Endodermal cell (in vitro differentiated cells): ENCODE measurements at regions not wholly inside any gene's neighbourhood (a gene's known extent, or its start where the extent isn't known, plus 50 kb on each side); places are given as distances from the start of the nearest gene placed in this dataset.
"Not testable (repeated sequence)": the region's sequence is repeated elsewhere in the genome, so short reads cannot be mapped to it uniquely, and the experiment has no call there.

ENCODE experiments used
- DNase-seq: peaks from one replicate; pipeline ENCODE4 v3.0.0-alpha.2; 2017
- H3K27ac ChIP-seq: 2 replicates; pipeline ENCODE4 v1.5.1; 2013; ENCODE audit warnings: mild to moderate bottlenecking, low read depth, low read length, moderate library complexity
- H3K27me3 ChIP-seq: 2 replicates; pipeline ENCODE4 v1.6.1; 2013; ENCODE audit warnings: mild to moderate bottlenecking, low read length, moderate library complexity; ENCODE audit not compliant: insufficient read depth, control insufficient read depth, poor library complexity, severe bottlenecking
- H3K36me3 ChIP-seq: 2 replicates; pipeline ENCODE4 v1.7.0; 2013; ENCODE audit warnings: mild to moderate bottlenecking, low read length, moderate library complexity; ENCODE audit not compliant: control insufficient read depth, insufficient read depth
- H3K4me1 ChIP-seq: one replicate; pipeline ENCODE4 v1.7.0; 2013; ENCODE audit warnings: low read length; ENCODE audit not compliant: control insufficient read depth, insufficient read depth
- H3K4me3 ChIP-seq: 2 replicates; pipeline ENCODE4 v1.5.1; 2013; ENCODE audit warnings: mild to moderate bottlenecking, low read length, moderate library complexity
- H3K9ac ChIP-seq: 2 replicates; pipeline ENCODE4 v1.6.1; 2013; ENCODE audit warnings: mild to moderate bottlenecking, low read length, moderate library complexity; ENCODE audit not compliant: poor library complexity, severe bottlenecking; ENCODE audit errors: extremely low read depth
- H3K9me3 ChIP-seq: 2 replicates; pipeline ENCODE4 v1.6.1; 2013; ENCODE audit warnings: mild to moderate bottlenecking, low read length, moderate library complexity; ENCODE audit not compliant: control insufficient read depth
- H3K27ac Mint-ChIP-seq: 2 replicates; pipeline ENCODE4 v1.8.0; 2020; ENCODE audit warnings: mixed read lengths
- H3K27me3 Mint-ChIP-seq: 2 replicates; pipeline ENCODE4 v1.8.0; 2021; ENCODE audit warnings: mild to moderate bottlenecking, mixed read lengths; ENCODE audit not compliant: insufficient read depth
- H3K36me3 Mint-ChIP-seq: 2 replicates; pipeline ENCODE4 v1.8.0; 2020; ENCODE audit warnings: low read depth, mixed read lengths
- H3K4me1 Mint-ChIP-seq: 2 replicates; pipeline ENCODE4 v1.8.0; 2020; ENCODE audit warnings: mixed read lengths
- H3K4me3 Mint-ChIP-seq: 2 replicates; pipeline ENCODE4 v1.8.0; 2020; ENCODE audit warnings: mild to moderate bottlenecking, moderate library complexity, mixed read lengths
- H3K9me3 Mint-ChIP-seq: 2 replicates; pipeline ENCODE4 v1.8.0; 2020; ENCODE audit warnings: mild to moderate bottlenecking, mixed read lengths
- CTCF ChIP-seq: fragments of 200-600 bp; sonication (generic); conservative IDR thresholded peaks from 2 replicates; pipeline ENCODE4 v1.5.0; 2021; ENCODE audit warnings: antibody characterized with exemption, mild to moderate bottlenecking
- WGBS, 2 experiments: methylation state at CpG; one replicate each; pipeline versions ENCODE4 v1.1.5 to v1.1.7; 2013; ENCODE audit warnings: missing lambda C conversion rate in 2 of 2, mixed read lengths in 1 of 2; ENCODE audit not compliant: insufficient coverage in 1 of 2, insufficient read length in 1 of 2; 5-methylcytosine and 5-hydroxymethylcytosine counted together

- Mint-ChIP-seq H3K4me3 (no peak overlapping the region), H3K36me3 (peaks cover 6% of the 10 kb centered on the region), H3K4me1 (peaks cover 85% of the 10 kb centered on the region), H3K27me3 (no peaks in the 10 kb centered on the region), H3K27ac (peak overlapping the region; percentile 57), H3K9me3 (no peaks in the 10 kb centered on the region)
- Histone ChIP-seq H3K27ac (no peak overlapping the region), H3K9me3 (no peaks in the 10 kb centered on the region), H3K36me3 (no peaks in the 10 kb centered on the region), H3K4me3 (no peak overlapping the region), H3K9ac (no peak overlapping the region), H3K4me1 (peaks cover 31% of the 10 kb centered on the region), H3K27me3 (no peaks in the 10 kb centered on the region)
- 80 to 89% methylated on average over 3 to 4 of the region's 4 CpGs for WGBS, 2 experiments
- peak; percentile 70 for DNase-seq
- no peak for TF ChIP-seq CTCF
Observed at GRCh38 chr20:40276301-40276700, 412.7 kb downstream of the MAFB start.

- Mint-ChIP-seq H3K36me3 (peaks cover 6% of the 10 kb centered on the region), H3K27me3 (no peaks in the 10 kb centered on the region), H3K4me3 (peak overlapping the region; percentile 24), H3K27ac (peak overlapping the region; percentile 57), H3K4me1 (peaks cover 87% of the 10 kb centered on the region), H3K9me3 (no peaks in the 10 kb centered on the region)
- DNase-seq: peak; percentile 61
- no peaks in the 10 kb centered on the region for H3K36me3 ChIP-seq
- H3K27ac ChIP-seq: no peak overlapping the region
- TF ChIP-seq CTCF: no peak
- no peaks in the 10 kb centered on the region for H3K9me3 ChIP-seq
- H3K27me3 ChIP-seq: no peaks in the 10 kb centered on the region
- WGBS, 2 experiments: 72 to 90% methylated on average over 3 to 10 of the region's 10 CpGs
- peaks cover 31% of the 10 kb centered on the region for H3K4me1 ChIP-seq
- no peak overlapping the region for H3K4me3 ChIP-seq
- H3K9ac ChIP-seq: no peak overlapping the region
Observed at GRCh38 chr20:40275738-40276137, 413.3 kb downstream of the MAFB start.

- Histone ChIP-seq H3K27ac (no peak overlapping the region), H3K9ac (no peak overlapping the region), H3K4me3 (no peak overlapping the region), H3K36me3 (no peaks in the 10 kb centered on the region), H3K27me3 (no peaks in the 10 kb centered on the region), H3K4me1 (peaks cover 31% of the 10 kb centered on the region), H3K9me3 (no peaks in the 10 kb centered on the region)
- Mint-ChIP-seq H3K27ac (peak overlapping the region; percentile 68), H3K9me3 (no peaks in the 10 kb centered on the region), H3K4me1 (peaks cover 81% of the 10 kb centered on the region), H3K4me3 (peak overlapping the region; percentile 75), H3K36me3 (peaks cover 6% of the 10 kb centered on the region), H3K27me3 (no peaks in the 10 kb centered on the region)
- WGBS, 2 experiments: 68 to 90% methylated on average over 2 to 3 of the region's 3 CpGs
- no peak for DNase-seq
- TF ChIP-seq CTCF: no peak
Observed at GRCh38 chr20:40274912-40275533, 414.0 kb downstream of the MAFB start.

- H3K9ac ChIP-seq, H3K9me3 Mint-ChIP-seq, H3K36me3 ChIP-seq, H3K27ac ChIP-seq, H3K27me3 Mint-ChIP-seq, H3K36me3 Mint-ChIP-seq, DNase-seq, H3K4me3 ChIP-seq, H3K4me1 ChIP-seq, H3K27me3 ChIP-seq, H3K9me3 ChIP-seq: not testable (repeated sequence)
- peaks cover 57% of the 10 kb centered on the region for H3K4me1 Mint-ChIP-seq
- peak overlapping the region; percentile 75 for H3K4me3 Mint-ChIP-seq
- peak overlapping the region; percentile 97 for H3K27ac Mint-ChIP-seq
- WGBS, 2 experiments: 42 to 100% methylated on average over 1 to 8 of the region's 11 CpGs
Observed at GRCh38 chr20:40269274-40269673, 419.8 kb downstream of the MAFB start.
